H4 (cell line): ENCODE measurements at regions not wholly inside any gene's neighbourhood (a gene's known extent, or its start where the extent isn't known, plus 50 kb on each side); places are given as distances from the start of the nearest gene placed in this dataset.
"Not testable (repeated sequence)": the region's sequence is repeated elsewhere in the genome, so short reads cannot be mapped to it uniquely, and the experiment has no call there.

Experiments
- DNase-seq: peaks from one replicate; pipeline ENCODE4 v3.0.0-alpha.2; 2015; ENCODE audit warnings: low spot score

DNA sequence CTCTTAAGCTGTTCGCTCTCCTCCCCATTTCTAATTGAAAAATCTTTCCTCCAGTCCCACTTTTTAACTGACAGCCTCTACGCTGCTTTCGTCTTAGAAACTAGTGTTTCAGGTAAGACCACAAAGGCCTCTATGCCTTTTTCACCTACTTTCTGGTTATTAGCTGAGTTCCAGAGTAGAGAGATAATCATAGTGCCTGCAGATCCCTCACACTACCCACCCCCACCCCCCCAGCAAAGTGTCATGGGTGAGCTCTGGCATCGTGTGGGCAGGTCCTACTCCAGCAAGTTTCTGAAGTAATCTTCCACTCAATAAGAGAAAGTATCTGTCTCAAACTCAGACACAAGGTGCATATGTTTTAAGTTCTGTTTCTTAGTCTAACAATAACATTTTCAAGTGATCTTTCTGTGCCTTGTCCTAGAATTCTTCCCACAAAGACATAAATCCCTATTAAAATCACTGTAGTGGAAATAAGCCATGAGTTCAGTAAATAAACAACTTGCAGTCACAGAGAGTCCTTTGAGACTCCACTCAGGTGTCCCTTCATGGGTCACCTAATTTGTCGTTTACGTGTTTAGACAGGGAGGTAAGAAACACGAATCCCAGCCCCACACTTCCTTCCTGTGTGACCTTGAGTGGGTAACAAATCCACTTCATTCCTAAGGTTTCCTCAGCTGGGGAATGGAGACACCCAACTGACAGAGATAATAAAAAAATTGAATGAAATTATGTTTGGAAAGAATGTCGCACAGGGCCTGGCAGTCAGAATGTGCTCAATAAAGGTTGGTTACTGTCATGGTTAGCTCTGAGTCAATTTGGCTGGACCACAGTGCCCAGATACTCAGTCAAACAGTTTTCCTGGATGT is 228.9 kb upstream of the CAND1 start:
- DNase-seq: no peak

DNA sequence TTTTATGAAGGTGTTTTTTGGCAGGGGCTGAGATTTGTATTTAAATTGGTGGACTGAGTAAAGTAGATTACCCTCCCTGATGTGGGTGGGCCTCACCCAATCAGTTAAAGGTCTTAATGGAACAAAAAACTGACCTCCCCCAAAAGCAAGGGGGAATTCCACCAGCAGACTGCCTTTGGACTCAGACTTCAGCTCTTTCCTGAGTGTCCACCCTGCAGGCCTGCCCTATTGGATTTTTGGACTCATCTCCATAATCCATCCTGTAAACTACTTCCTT is 228.4 kb upstream of the CAND1 start:
- no peak for DNase-seq

DNA sequence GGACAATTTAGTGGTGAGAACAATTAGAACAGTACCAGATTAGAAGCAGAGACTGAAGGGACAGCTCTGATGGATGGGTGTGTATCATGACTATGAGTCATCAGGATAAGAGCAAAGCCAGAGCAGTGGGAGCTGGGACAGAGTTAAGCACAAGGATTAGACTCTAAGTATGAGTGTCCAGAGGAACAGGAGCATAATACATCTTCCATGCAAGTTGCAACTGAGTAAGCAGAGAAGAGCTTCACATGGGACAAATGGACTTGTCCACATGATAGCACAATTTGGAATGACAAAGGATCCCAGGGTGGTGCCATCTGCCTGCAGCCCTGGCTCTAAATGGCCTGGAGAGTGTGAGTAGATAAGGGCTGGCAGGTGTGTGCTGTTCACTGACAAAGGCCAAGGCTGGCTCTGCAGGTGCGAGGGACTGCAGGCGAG is 226.4 kb upstream of the CAND1 start:
- peak; percentile 25 for DNase-seq

DNA sequence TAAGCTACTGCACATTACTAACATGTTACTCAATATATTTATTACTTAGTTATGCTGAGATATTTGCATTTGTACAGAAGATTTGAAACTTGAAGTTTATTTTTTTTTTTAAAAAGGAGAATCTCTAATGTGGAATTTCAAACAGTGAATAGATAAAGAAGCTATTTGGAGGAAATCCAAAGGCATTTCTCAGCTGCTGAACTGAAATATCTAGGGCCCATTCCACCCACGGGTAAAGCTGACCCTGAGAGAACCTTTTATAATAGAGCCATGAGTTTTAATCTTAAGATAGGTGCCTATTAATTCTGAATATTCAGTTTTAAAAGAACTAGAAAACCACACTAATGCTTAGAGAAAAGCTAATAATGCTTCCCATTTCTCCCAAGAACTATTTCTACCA is 225.4 kb upstream of the CAND1 start:
- no peak for DNase-seq

DNA sequence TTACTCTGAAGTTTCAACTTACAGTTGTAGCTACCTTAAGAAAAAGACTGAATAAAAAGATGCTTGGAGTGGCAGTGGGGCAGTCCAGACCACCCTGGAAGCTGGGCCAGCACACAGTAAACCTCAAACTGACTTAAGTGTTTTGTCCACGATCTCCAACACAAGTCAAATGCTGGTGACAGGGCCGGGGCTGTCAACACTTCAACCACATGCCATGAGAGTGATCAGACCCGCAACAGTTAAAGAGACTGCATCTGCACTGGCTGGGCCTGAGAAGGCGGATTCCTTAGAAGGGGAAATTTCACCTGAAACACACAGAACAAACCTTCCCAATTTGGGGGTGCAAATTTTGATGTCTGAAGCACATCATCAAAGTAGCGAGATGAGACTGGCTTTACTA is 223.5 kb upstream of the CAND1 start:
- no peak for DNase-seq

DNA sequence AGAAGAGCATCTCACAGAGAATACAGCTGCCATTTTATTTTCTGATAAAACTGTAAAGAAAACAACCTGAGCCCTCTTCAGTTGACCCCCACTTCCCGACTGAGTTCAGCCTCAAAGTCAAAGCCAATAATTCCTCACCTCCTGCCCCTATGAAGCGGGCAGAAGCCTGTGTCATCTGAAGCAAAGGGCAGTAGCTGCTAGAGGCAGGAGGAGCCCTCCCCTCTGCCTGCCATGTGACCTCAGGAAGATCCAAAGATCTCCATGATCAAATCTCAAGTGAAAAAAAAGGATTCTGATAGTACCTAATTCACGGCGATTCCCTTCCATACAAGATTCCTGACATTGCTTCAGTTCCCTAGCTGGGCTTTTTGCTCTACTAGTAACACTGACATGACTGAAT is 223.1 kb upstream of the CAND1 start:
- DNase-seq: no peak

DNA sequence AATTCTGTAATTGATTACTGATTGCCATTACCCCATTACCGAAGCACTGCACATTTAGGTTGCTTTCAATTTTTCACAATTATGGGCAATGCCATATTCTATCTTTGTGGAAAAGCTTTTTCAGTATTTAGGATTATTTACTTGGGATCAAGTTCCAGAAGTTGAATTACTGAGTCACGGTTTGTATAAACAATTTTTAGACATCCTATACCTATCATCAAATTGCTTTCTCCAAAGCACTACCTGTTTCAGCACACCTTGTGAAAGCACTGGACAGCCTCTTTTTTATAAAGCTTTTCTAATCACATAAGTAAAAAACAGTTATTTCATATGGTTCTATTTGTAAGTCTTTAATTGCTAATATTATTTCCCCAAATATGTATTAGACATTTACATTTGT is 221.5 kb upstream of the CAND1 start:
- DNase-seq: no peak

DNA sequence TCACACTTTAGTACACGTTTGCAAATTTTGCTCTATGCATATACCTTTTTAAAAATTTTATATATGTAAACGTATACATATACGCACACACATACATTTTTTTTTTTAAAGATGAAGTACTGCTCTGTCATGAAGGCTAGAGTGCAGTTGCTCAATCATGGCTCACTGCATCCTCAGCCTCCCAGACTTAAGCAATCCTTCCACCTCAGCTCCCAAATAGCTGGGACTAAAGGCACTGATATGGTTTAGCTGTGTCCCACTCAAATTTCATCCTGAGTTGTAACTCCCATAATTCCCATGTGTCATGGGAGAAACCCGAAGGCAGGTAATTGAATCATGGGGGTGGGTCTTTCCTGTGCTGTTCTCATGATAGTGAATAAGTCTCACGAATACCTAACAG is 220.8 kb upstream of the CAND1 start:
- DNase-seq: no peak

DNA sequence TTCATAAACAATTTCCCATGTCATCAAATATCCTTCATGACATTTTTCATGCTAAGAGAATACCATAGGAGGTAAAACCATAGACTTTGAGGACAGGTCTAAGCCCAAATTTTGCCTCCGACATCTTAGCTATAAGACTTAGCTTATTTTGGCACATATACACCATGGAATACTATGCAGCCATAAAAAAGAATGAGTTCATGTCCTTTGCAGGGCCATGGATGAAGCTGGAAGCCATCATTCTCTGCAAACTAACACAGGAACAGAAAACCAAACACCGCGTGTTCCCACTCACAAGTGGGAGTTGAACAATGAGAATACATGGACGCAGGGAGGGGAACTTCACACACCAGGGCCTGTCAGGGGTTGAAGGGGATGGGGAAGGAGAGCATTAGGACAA is 220.0 kb upstream of the CAND1 start:
- DNase-seq: not testable (repeated sequence)

DNA sequence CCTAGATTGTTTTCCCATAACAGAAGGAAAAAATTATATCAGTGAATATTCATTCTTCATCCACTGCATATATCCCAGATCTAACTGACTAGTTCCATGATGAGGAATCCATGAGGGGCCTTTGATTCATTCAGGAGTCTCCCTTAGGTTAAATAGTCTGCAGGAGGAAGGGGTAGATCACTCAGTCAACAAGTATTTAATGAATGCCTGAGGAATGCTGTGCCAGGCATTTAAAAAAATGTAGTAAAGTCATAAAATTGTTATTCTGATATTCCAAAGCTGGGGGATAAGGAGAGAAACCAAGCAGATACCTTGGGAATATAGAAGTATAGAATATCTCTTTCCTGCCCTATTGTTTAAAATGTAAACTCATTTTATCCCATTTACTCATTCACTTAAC is 216.2 kb upstream of the CAND1 start:
- no peak for DNase-seq

DNA sequence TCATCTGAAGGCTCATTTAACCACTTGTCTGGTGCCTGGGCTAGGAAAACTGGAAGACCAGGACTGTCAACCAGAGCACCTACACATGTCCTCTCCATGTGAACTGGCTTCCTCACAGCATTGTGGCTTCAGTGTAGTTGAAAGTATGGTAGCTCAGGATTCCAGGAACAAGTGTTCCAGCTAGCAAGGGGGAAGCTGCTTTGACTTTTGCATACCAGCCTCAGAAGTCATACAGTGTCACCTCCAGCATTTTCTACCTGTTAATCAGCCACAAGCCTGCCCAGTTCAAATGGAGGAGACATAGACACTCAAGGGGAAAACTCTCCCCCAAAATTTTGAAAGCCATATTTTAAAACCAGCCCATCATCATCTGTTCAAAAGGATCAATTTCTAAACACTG is 212.8 kb upstream of the CAND1 start:
- no peak for DNase-seq

DNA sequence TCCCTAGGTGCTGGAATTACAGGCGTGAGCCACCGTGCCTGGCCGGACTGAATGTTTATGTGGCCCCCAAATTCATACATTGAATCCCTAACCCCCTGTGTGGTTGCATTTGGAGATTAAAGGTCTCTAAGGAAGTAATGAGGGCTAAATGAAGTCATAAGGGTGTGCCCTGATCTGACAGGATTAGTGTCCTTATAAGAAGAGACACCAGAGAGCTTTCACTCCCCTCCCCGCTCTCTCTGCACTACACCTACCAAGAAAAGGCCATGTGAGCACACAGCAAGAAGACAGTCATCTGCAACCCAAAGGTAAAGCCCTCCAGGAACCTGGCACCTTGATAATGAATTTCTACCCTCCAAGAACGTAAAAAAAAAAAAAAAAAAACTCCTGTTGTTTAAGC is 212.1 kb upstream of the CAND1 start:
- no peak for DNase-seq

DNA sequence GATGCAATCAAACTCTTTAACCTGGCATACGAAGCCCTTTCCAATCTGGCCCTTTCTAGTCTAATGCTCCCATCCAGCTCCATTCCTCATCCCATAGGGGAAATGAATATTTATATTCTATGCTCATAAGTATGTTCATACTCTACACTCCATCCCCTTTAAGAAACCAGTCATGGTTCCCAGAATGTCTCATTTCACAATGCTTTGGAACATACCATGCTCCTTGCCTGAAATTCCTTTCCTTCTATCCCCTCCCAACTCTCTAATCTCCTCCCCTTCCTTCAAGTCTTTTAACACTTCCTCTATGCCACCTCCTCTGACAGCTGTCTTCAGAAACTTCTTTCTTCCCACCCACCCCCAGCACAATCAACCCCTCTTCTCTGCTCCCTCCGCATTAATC is 207.0 kb upstream of the CAND1 start:
- no peak for DNase-seq

DNA sequence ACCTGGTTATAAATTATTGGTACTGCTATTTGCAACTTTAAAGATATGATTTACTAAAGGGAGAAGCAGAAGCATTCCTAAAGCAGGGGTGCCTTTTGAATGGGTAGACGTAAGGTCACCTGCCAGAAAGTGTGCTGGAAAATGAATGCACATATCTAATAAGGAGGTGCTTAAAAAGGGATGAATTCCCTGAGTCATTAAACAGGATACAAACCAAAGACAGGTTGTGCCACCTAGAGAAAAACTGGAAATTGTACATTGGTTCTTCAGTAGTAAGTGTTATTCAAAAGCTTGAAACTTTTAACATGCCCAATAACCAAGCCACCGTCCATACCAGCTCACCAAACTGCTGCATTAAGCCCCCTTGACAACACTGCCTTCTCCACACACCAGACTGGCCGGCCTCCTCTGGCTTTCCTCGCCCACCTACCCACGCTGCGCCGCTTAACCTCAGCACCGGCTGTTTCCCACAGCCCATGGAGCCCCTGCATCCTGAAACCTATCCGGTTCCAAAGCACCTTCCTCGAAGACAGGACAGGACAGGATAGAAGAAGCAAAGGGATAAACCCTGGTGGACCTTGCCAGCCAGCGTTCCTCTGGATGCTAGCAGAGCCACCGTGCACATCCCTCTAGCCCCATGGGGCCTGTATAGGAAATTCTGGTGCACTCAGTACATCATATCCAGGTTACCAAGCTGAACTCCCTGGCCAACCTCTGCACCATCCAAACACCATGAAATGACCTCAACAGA is 201.5 kb upstream of the CAND1 start:
- no peak for DNase-seq

DNA sequence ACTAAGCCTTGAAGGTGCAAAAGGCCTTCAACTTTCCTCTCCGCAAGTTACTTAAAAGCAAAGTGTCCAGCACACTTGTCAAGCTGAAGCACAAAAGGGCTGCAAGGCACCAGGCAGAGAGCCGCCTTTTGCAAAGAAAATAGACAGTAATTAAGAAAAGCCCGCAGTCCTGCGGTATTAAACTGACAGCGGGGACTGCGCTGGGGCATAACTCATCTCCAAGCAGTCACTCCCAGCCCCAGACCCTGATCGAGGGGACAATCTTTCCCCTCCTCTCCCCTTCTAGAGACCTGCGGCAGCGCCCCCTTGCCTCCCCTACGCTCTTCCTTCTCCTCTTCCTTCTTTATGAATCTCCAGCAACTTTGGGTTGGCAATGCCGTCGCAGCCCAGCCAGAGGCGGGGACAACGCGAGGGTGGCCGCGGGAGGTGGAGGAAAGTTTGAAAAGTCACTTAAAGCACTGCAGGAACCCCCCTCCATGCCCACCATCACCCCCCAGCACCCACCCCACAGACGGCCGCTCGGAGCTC is 200.9 kb upstream of the CAND1 start:
- no peak for DNase-seq

DNA sequence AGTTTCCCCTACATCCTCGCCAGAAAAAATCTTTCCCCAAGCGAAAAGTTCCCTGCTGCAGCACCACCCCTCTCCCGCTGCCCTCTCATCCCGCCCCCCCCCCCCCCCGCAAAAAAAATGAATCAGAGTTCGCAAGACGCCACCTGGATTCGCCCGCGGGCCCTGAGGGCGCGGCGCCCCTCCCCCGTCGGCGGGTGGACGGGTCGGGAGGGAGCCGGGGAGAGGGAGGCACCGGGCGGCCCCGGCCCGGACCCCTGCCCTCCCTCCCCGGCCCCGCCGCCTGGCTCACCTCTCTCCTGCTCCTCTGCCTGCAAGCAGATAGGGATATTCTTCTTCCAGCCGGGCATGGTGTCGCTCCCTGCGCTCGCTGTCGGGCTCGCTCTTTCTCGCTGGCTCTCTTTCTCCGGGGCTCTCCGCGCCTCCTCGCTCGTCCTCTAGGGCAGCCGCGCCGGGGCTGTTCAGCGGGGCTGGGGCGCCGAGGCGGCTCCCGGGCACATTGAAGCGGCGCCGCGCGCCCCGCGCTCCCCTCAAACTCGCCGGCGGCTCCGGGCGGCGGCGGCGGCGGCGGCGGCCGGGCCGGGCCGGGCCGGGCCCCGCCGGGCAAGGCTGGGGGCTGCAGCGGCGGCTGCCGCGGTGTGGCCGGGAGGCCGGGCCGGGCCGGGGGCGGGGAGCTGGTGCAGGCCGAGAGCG is 200.3 kb upstream of the CAND1 start:
- DNase-seq: peak; percentile 31

DNA sequence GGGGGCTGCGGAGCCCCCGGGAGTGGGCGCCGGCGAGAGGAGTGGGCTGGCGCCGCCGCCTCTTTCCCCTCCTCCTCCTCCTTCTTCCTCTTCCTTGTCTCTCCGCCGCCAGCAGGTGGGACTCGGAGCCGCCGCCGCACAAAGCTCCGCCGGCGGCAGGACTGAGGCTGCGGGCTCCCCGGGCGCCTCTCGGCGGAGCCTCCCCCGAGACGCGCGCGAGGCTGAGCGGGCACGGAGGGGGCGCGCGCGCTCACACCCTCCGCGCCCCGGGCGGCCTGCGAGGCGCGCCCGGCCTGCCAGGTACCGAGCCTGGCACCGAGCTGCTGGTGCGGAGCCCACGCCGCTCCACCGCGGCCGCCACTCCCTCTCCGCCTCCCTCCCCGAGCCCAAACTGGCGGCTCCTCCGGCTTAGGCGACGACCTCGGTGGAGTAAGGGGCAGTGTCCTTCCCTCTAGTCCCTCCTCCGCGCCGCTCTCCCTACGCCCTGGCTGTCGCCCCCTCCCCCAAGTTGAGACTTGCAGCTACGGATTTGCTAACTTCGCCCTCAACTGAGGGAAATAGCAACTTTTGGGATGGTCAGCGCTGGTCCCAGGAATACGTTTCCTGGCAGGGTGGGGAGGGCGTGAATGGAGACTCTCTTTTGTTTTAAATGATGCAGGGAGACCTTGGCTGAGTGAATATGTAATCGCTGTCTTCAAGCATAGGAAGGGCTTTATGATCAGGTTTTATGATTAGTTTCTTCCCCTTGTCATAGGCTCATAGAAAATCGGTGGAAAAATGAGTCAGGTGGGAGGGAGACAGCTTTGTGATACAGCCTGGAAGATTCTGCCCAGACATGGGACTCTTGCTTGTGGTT is 199.5 kb upstream of the CAND1 start:
- no peak for DNase-seq

DNA sequence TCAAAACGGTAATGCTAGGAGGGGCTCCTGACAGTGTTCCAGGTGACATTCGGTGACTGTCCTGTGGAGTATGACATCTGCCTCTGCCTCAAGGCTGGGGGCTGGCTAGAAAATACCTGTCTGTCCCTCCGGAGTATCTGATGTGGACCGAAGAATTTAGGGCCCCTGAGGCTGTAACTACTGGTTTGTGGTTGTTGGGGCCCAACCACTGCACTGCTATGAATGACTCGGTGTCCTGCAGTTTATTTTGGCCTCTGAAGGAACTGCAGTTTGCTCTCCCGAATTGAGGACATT is 198.9 kb upstream of the CAND1 start:
- no peak for DNase-seq

DNA sequence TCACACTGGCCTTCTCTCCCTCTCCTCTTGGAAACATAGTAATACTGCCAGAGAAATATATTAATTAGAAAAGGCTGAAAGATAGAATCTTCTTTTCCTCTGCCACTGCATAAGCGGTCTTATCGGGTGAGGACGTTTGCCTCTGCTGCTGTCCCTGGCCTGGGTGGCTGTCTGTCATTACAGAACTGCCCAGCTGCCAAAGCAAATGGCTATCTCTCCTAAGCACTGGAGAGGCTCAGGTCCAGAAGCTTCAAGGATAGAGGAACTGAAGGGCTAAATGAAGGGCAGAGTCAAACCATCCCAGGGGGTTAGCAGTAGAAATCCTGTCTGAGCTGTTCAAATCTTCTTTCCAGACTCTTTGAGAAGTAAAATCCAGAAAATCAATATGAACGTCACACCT is 198.6 kb upstream of the CAND1 start:
- DNase-seq: no peak

DNA sequence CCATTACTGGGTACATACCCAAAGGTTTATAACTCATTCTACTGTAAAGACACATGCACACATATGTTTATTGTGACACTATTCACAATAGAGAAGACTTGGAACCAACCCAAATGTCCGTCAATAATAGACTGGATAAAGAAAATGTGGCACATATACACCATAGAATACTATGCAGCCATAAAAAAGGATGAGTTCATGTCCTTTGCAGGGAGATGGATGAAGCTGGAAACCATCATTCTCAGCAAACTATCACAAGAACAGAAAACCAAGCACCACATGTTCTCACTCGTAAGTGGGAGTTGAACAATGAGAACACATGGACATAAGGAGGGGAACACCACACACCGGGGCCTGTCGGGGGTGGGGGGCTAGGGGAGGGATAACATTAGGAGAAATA is 196.9 kb upstream of the CAND1 start:
- not testable (repeated sequence) for DNase-seq

DNA sequence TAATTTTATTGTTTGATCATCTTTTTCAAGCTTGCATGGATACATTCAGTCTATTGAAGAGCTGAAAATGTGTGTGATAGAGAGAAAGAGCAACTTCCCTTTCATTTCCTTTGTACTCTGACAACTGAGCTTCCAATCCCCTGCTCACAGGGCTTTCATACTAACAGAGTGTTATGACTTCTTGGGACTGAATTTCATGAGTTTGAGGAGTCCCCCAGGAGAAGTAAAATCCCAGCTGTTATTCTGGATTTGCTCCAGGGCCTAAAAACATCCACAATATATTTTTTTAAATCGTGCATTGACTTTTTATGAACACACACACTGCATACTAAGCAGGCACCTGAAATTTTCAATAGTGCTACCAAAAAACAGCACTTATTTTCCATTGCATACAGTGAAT is 195.8 kb upstream of the CAND1 start:
- no peak for DNase-seq

DNA sequence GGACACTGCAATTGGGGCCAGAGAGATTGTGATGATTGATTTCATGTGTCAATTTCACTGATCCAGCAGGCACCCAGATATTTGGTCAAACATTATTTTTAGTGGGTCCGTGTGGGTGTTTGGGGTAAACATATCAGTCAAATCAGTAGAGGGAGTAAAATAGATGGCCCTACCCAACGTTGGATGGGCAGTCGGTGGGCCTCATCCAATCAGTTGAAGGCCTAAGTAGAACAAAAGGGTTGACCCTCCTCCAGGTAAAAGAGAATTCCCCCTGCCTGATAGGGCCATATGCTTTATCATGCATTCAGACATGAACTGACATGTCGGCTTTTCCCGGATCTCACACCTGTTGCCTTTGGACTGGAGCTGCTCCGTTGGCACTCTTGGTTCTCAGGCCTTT is 195.1 kb upstream of the CAND1 start:
- DNase-seq: no peak
